Fibroblast of peridontal ligament (primary cell): ENCODE measurements at regions not wholly inside any gene's neighbourhood (a gene's known extent, or its start where the extent isn't known, plus 50 kb on each side); places are given as distances from the start of the nearest gene placed in this dataset.
"Not testable (repeated sequence)": the region's sequence is repeated elsewhere in the genome, so short reads cannot be mapped to it uniquely, and the experiment has no call there.

Experiments used
- DNase-seq: peaks from one replicate; pipeline ENCODE4 v3.0.0-alpha.2; 2010; ENCODE audit errors: extremely low read depth

DNA sequence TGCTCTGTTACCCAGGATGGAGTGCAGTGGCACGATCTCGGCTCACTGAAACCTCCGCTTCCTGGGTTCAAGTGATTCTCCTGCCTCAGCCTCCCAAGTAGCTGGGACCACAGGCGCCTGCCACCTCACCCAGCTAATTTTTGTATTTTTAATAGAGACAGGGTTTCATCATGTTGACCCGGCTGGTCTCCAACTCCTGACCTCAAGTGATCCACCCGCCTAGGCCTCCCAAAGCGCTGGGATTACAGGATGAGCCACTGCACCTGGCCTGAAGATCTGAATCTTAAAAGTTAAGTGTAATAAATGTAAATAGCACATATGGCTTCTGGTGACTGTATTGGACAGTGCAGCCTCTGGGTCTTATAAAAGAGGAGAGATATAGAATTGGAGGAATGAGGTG is 74.2 kb upstream of the NOX3 start:
- not testable (repeated sequence) for DNase-seq

DNA sequence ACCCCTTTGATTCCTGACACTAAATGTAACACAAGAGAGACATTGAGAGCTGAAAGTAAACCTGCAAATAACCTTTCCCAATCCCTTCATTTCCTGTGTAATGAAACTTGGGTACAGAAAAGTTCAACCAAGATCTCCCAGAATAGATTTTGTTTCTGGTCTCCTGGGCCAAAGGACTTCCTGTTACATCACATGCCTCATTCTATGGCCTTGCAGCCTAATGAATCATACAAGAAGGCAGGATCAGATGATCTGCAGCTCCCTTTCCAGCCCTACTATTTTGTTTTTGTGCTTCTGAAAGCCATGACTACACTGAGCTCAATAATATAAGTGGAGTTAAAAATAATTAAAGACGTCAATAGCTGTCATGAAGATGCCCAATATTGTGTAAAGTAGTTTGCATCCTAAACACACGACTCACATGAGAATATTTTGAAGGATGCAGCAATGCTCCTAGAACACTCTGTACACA is 73.4 kb upstream of the NOX3 start:
- peak; percentile 94 for DNase-seq

- no peak for DNase-seq
These were observed 72.7 kb upstream of the NOX3 start for GRCh38 chr6:155528335-155528734.

DNA sequence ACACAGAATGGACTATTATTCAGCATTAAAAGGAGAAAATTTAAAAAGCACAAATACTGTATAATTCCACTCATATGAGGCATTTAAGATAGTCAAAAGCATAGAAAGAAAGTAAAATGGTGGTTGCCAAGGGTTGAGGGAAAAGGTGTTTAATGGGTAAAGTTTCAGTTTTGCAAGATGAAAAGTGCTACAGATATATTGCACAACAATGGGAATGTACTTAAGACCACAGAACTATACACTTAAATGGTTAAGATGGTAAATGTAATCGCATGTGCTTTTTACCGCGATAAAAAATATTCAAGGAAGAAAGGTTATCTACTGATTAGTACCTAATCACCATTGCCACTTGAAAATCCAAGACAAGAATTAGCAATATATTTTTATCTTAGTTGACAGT is 71.8 kb upstream of the NOX3 start:
- no peak for DNase-seq

- DNase-seq, result peak; percentile 80
These were observed 68.4 kb upstream of the NOX3 start for GRCh38 chr6:155523821-155524651.

DNA sequence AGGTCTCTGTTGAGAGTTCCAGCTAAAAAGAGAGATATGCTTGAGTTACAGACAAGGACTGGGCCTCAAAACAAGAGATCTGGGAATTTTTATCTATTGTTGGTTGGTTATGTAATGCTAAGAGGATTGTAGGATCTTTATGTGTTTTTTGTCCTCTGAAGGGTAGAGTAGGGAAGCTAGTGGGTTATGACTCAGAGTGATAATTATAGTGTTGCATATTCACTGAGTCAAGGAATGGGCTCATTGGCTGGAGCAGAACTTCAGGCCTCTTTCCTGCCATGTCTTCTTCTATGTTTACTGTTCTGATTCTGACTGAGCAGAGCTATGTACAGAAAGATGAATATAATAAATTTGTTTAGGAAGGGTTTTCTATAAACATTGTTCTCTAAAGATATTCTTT is 66.1 kb upstream of the NOX3 start:
- no peak for DNase-seq

GRCh38 chr6:155520078-155520477 is 64.4 kb upstream of the NOX3 start:
- no peak for DNase-seq

DNA sequence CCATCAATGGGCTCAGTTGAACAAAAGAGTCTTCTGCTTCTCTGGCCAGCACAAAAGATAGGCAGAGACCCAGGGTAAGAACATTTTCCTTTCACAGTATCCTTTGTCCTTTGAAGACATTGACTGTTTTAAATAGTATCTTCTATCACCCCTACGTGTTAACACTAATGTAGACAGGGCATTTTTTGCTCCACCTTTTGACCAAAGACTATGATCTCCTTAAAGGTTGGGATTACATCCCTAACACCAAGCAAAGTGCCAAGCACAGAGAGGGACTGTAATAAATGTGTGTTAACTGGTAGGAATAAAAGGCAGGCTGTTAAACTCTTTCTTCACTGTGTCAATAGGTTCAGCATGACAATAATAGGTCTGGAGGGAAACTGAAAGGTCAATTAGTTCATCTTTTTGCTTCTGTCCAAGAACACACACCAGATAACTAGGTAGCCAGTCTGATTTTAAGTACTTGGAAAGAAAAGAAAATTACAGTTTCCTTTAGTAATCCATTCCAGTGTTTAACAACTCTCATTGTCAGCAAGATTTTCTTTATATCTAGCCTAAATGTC is 63.6 kb upstream of the NOX3 start:
- DNase-seq, result no peak

- no peak for DNase-seq
These were observed 61.7 kb upstream of the NOX3 start for GRCh38 chr6:155517294-155517693.

- DNase-seq, result no peak
These were observed 55.2 kb upstream of the NOX3 start for GRCh38 chr6:155510879-155511278.

DNA sequence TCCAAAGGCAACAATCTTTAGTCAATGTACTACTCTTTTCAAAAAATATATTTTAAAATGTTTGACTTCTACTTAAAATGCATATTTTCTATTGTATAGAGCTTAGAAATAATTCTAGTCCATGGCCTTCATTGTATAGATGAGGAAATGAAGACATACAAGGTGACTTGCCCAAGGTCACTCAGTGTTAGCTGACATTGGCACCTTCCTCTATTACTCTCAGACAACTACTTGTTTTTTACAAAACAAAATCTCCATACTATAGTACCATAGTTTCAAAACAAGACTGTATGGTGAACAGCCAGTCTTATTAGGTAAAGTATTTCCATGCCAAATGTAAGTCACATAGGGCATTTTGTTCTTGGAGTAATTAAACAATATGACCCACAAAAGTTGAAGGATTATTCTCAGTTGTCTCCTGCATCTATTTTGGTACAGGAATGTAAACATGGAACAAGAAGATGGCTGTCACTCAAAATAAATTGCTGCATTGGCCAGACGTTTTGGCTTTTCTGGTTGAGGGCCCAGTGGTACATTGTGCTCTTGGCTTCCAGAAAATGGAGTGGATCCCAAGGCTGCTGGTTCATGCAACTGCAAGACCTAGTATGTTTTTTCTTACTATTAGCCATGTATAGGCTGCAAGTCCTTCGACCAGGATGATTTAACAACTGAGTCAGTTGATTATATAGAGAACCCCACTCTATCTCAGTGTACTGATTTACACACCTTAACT is 54.3 kb upstream of the NOX3 start:
- no peak for DNase-seq

DNA sequence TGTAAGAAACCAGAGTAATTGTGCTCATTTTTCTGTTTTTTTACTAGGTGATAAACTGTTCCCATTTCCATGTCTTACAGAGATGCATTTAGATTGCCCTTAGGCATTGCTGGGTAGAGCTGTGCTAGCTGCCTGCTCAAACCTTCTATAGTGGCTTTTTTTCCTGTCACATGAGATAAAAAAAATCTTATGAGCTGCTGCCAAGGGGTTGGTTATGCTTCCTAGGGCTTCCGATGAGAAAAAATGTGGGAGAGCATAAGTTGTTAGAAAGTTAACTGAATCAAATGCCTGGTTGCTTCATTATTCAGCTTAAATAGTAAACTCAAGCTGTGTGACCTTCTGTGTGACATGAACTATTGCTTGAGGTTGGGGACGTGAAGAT is 50.0 kb upstream of the NOX3 start:
- DNase-seq, result no peak
